Testis (tissue), 2 donors: ENCODE measurements at regions not wholly inside any gene's neighbourhood (a gene's known extent, or its start where the extent isn't known, plus 50 kb on each side); places are given as distances from the start of the nearest gene placed in this dataset.

ENCODE experiments used
- POLR2A ChIP-seq: fragments of 450-650 bp; IDR thresholded peaks from one replicate; pipeline ENCODE4 v1.6.1; 2017; ENCODE audit warnings: antibody characterized with exemption, mild to moderate bottlenecking, moderate library complexity
- TF ChIP-seq, protein P1 (sequence below), 3 experiments: fragments of 450-650 bp in 2 of 3; fragments of 200-600 bp in 1 of 3; sonication (generic) in 1 of 3; IDR thresholded peaks; one replicate each; pipeline ENCODE4 v1.5.1; 2016 to 2019; ENCODE audit warnings: antibody characterized with exemption in 3 of 3, mild to moderate bottlenecking in 2 of 3, moderate library complexity in 1 of 3

DNA sequence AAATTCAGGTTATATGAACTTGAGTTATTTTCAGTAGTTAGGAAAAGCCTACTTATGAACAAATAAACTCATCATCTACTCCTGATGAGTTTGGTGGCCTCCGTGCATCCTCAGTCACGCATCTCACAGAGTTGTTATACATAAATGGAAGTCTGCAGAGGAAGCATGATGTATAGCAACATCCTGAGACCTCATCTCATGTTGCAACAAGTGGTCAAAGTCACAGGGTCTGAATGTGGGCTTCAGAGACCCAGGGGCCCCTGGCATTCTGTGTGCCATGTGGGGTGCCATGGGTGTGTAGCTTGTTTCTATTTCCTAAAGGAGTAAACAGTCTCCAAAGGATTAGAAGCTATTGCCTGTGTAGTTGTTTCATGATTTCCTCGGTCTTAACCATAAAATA lies 216.5 kb downstream of the IRX2 start:
- TF ChIP-seq, protein P1, sequence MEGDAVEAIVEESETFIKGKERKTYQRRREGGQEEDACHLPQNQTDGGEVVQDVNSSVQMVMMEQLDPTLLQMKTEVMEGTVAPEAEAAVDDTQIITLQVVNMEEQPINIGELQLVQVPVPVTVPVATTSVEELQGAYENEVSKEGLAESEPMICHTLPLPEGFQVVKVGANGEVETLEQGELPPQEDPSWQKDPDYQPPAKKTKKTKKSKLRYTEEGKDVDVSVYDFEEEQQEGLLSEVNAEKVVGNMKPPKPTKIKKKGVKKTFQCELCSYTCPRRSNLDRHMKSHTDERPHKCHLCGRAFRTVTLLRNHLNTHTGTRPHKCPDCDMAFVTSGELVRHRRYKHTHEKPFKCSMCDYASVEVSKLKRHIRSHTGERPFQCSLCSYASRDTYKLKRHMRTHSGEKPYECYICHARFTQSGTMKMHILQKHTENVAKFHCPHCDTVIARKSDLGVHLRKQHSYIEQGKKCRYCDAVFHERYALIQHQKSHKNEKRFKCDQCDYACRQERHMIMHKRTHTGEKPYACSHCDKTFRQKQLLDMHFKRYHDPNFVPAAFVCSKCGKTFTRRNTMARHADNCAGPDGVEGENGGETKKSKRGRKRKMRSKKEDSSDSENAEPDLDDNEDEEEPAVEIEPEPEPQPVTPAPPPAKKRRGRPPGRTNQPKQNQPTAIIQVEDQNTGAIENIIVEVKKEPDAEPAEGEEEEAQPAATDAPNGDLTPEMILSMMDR (IDR thresholded peaks at IDR 0.05), result no peak
- no peak for TF ChIP-seq POLR2A
